Adrenal gland (tissue), 5 donors: ENCODE measurements at regions not wholly inside any gene's neighbourhood (a gene's known extent, or its start where the extent isn't known, plus 50 kb on each side); places are given as distances from the start of the nearest gene placed in this dataset.

Experiments
- POLR2A ChIP-seq, 2 donors: fragments of 450-650 bp; IDR thresholded peaks; one replicate each; pipeline ENCODE4 v1.6.1; 2017; ENCODE audit warnings: antibody characterized with exemption in 2 of 2, mild to moderate bottlenecking in 2 of 2, moderate library complexity in 1 of 2
- TF ChIP-seq, protein P1 (sequence below), 6 experiments: fragments of 450-650 bp in 4 of 6; fragments of 200-600 bp in 2 of 6; sonication (generic) in 1 of 6; IDR thresholded peaks; 1 replicate in 5 of 6; 2 replicates in 1 of 6; pipeline versions ENCODE4 v1.5.1 to v1.8.0; 2016 to 2021; ENCODE audit warnings: antibody characterized with exemption in 6 of 6, mild to moderate bottlenecking in 2 of 6, moderate library complexity in 1 of 6
- donor health status: DM: no; HTN: no; CAD: no.

- TF ChIP-seq, protein P1, sequence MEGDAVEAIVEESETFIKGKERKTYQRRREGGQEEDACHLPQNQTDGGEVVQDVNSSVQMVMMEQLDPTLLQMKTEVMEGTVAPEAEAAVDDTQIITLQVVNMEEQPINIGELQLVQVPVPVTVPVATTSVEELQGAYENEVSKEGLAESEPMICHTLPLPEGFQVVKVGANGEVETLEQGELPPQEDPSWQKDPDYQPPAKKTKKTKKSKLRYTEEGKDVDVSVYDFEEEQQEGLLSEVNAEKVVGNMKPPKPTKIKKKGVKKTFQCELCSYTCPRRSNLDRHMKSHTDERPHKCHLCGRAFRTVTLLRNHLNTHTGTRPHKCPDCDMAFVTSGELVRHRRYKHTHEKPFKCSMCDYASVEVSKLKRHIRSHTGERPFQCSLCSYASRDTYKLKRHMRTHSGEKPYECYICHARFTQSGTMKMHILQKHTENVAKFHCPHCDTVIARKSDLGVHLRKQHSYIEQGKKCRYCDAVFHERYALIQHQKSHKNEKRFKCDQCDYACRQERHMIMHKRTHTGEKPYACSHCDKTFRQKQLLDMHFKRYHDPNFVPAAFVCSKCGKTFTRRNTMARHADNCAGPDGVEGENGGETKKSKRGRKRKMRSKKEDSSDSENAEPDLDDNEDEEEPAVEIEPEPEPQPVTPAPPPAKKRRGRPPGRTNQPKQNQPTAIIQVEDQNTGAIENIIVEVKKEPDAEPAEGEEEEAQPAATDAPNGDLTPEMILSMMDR (IDR thresholded peaks at IDR 0.05), result no peak
- TF ChIP-seq POLR2A (IDR thresholded peaks at IDR 0.05), result no peak
These were observed 655.0 kb upstream of the ADARB2 start for GRCh38 chr10:2392145-2392812.
